Psoas muscle (tissue), 7 donors: ENCODE measurements at regions not wholly inside any gene's neighbourhood (a gene's known extent, or its start where the extent isn't known, plus 50 kb on each side); places are given as distances from the start of the nearest gene placed in this dataset.

Experiments used
- ATAC-seq, 4 donors: fragments of 200-7000 bp; cut with Tn5 transposase; one replicate each; pipeline ENCODE4 v1.9.1; 2020; ENCODE audit warnings: moderate library complexity in 3 of 4, mild to moderate bottlenecking in 2 of 4
- DNase-seq, 2 donors: peaks; one replicate each; pipeline ENCODE4 v3.0.0-alpha.2; 2020
- H3K27ac ChIP-seq: fragments of 200-600 bp; one replicate; pipeline ENCODE4 v1.8.0; 2022
- H3K27me3 ChIP-seq, 3 donors: fragments of 200-600 bp in 1 of 3; one replicate each; pipeline versions ENCODE4 v1.6.1 to v1.8.0; 2013 to 2022; ENCODE audit warnings: low read length in 2 of 3, mild to moderate bottlenecking in 2 of 3, moderate library complexity in 1 of 3; ENCODE audit not compliant: insufficient read depth in 3 of 3
- H3K36me3 ChIP-seq, 2 donors: fragments of 200-600 bp in 1 of 2; one replicate each; pipeline versions ENCODE4 v1.6.1 to v1.8.0; 2013 to 2022; ENCODE audit warnings: low read depth in 1 of 2, mild to moderate bottlenecking in 1 of 2, moderate library complexity in 1 of 2; ENCODE audit not compliant: insufficient read depth in 1 of 2
- H3K4me1 ChIP-seq: fragments of 200-600 bp; one replicate; pipeline ENCODE4 v1.8.0; 2022
- H3K4me3 ChIP-seq: fragments of 200-600 bp; one replicate; pipeline ENCODE4 v1.8.0; 2022; ENCODE audit warnings: mild to moderate bottlenecking
- H3K9me3 ChIP-seq: fragments of 200-600 bp; one replicate; pipeline ENCODE4 v1.8.0; 2022
- CTCF ChIP-seq: fragments of 200-600 bp; IDR thresholded peaks from one replicate; pipeline ENCODE4 v1.8.0; 2022; ENCODE audit warnings: antibody characterized with exemption
- WGBS, 3 donors: extraction: QIAGEN DNeasy Blood & Tissue Kit; methylation state at CpG; one replicate each; pipeline versions ENCODE4 v1.1.6 to v1.1.7; 2013; 5-methylcytosine and 5-hydroxymethylcytosine counted together
- intact Hi-C, 2 donors: fragments of 100-400 bp; cut with DNase I; formaldehyde crosslinking; loops; one replicate each; pipeline versions ENCODE4 v1.11.0 to v1.14.2; 2022
- donor health status: healthy with polysubstance abuse.
- donor health status: DM: no; HTN: no; CAD: no; lungs with moderate emphysema.
- donor health status: Bipolar disorder and iron deficiency.
- donor health status: healthy.
- donor health status: DM: yes; HTN: yes; CAD: no.
- donor health status: DM: no; HTN: no; CAD: no.
- donor health status: DM: yes; HTN: yes; CAD: no.

DNA sequence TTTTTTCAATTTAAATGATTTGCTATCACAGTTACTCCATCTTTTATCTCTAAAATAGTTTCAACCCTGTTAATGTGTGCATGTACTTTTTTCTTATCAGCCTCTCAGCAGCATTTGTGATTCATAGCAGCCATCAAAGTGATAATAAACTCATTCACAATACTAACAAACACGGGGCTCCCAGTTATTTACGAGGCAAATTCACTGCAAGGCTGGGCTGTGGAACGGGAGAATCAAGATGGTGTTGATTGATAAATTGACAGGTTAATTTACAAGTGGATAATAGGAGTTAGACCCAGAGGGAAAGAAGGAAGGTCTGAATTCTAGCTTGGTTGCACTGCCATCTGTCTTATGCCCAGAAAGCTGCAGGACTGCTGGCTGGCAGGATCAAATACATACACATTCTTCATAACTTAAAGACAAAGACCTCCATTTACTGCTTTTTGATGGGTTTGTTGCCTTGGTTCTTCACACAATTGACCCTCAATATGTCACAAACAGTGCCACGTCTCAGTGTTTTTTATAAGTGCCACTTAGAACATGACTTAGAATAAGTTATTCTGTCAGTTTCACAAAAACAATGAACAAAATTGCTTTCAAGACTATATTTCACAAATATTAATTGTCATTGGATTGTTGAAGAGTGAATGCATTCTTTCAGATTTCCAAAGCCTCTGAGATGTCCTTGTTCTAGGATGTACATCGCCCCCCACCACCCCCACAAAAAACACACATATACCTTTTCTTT, 562.8 kb downstream of the NR2F2 start:
- no peaks in the 10 kb centered on the region for H3K36me3 ChIP-seq
- H3K4me1 ChIP-seq = no peaks in the 10 kb centered on the region
- no peak overlapping the region for H3K27ac ChIP-seq
- ATAC-seq = no peak
- intact Hi-C loops = no loop called here
- TF ChIP-seq CTCF = peak; percentile 43
- 36 to 43% (median 40%) methylated on average over 5 of the region's 5 CpGs for WGBS, 3 donors
- no peaks in the 10 kb centered on the region for H3K27me3 ChIP-seq
- H3K9me3 ChIP-seq = no peaks in the 10 kb centered on the region
- no peak for DNase-seq
- no peak overlapping the region for H3K4me3 ChIP-seq

DNA sequence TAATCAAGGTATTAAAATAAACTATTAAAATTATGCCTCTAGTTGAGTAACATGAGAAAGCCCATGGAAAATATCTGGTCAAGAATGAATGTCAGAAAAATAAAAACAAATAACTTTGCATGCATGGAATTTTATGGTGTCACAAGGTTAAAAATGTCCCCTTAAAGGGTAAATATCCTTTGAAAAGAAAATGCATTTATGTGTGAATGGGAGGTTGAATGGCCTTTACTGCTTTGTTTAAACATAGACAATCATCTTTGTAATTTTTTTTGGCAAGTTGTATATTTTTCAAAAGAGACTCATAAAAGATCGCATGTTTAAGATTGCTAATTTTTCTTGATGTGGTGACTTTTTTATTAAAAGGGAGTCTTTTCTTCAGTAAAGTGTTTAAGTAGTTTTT, 564.2 kb downstream of the NR2F2 start:
- Histone ChIP-seq H3K9me3 (no peaks in the 10 kb centered on the region), H3K4me1 (no peaks in the 10 kb centered on the region), H3K27me3 (no peaks in the 10 kb centered on the region), H3K4me3 (no peak overlapping the region), H3K36me3 (no peaks in the 10 kb centered on the region), H3K27ac (no peak overlapping the region)
- ATAC-seq (no peak), DNase-seq (no peak)
- 75 to 84% (median 84%) methylated on average over 1 of the region's 1 CpG for WGBS, 3 donors
- intact Hi-C loops = no loop called here
- TF ChIP-seq CTCF = no peak

GRCh38 chr15:96896766-96897165, 566.3 kb downstream of the NR2F2 start:
- Histone ChIP-seq H3K27me3 (no peaks in the 10 kb centered on the region), H3K4me3 (no peak overlapping the region), H3K4me1 (no peaks in the 10 kb centered on the region), H3K36me3 (no peaks in the 10 kb centered on the region), H3K9me3 (no peaks in the 10 kb centered on the region), H3K27ac (no peak overlapping the region)
- 69 to 78% (median 71%) methylated on average over 3 of the region's 3 CpGs for WGBS, 3 donors
- ATAC-seq = no peak
- no peak for DNase-seq
- intact Hi-C loops = no loop called here
- TF ChIP-seq CTCF = no peak

GRCh38 chr15:96914081-96914480, 583.6 kb downstream of the NR2F2 start:
- H3K4me1 ChIP-seq = no peaks in the 10 kb centered on the region
- H3K36me3 ChIP-seq = no peaks in the 10 kb centered on the region
- TF ChIP-seq CTCF = no peak
- ATAC-seq (no peak), DNase-seq (no peak)
- intact Hi-C loops = no loop called here
- WGBS, 3 donors = 79 to 87% (median 81%) methylated on average over 4 of the region's 4 CpGs
- no peaks in the 10 kb centered on the region for H3K27me3 ChIP-seq
- H3K4me3 ChIP-seq = no peak overlapping the region
- H3K9me3 ChIP-seq = peaks cover 14% of the 10 kb centered on the region
- H3K27ac ChIP-seq = no peak overlapping the region

DNA sequence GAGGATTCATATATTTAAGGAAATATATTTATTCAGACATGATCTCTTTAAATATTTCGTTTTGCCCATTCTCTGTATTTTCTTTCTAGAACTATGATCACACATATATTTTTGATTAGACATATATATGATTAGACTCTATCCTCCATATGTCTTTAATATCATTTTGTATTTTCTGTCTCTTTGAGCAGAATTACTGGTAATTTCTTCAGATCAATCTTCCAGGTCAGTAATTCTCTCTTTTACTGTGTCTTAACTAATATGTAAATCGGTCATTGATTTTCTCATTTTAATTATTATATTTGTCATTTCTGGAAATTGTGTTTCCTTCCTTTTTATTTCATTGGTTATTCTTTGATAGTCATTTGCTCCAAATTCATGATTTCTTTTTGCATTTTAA, 586.2 kb downstream of the NR2F2 start:
- WGBS, 3 donors = 84 to 86% (median 86%) methylated on average over 2 of the region's 2 CpGs
- intact Hi-C loops = no loop called here
- no peak overlapping the region for H3K27ac ChIP-seq
- H3K4me1 ChIP-seq = no peaks in the 10 kb centered on the region
- no peaks in the 10 kb centered on the region for H3K36me3 ChIP-seq
- no peaks in the 10 kb centered on the region for H3K27me3 ChIP-seq
- no peak for DNase-seq
- no peak for TF ChIP-seq CTCF
- no peak for ATAC-seq
- no peak overlapping the region for H3K4me3 ChIP-seq
- peaks cover 14% of the 10 kb centered on the region for H3K9me3 ChIP-seq
